AG04450 (cell line): ENCODE measurements at regions not wholly inside any gene's neighbourhood (a gene's known extent, or its start where the extent isn't known, plus 50 kb on each side); places are given as distances from the start of the nearest gene placed in this dataset.
"Not testable (repeated sequence)": the region's sequence is repeated elsewhere in the genome, so short reads cannot be mapped to it uniquely, and the experiment has no call there.

ENCODE experiments used
- CTCF ChIA-PET: fragments of 300-600, 350-600 bp; formaldehyde crosslinking; extraction: SDS; loops from one replicate; lab custom pipeline; 2022; ENCODE audit warnings: antibody characterized with exemption, inconsistent platforms; lab: Charles Lee
- POLR2A ChIA-PET: fragments of 350-600 bp; formaldehyde crosslinking; extraction: SDS; loops from one replicate; lab custom pipeline; 2021; ENCODE audit warnings: antibody characterized with exemption, inconsistent platforms; lab: Yijun Ruan, JAX
- DNase-seq: peaks from one replicate; pipeline ENCODE4 v3.0.0-alpha.2; 2011; ENCODE audit warnings: low read depth, low spot score
- H3K27ac ChIP-seq: one replicate; pipeline ENCODE4 v1.5.1; 2012; ENCODE audit warnings: low read depth, low read length, control low read depth
- H3K27me3 ChIP-seq: one replicate; pipeline ENCODE4 v1.6.0; 2012; ENCODE audit warnings: low read length; ENCODE audit not compliant: control insufficient read depth, insufficient read depth
- H3K4me3 ChIP-seq: 2 replicates; pipeline ENCODE4 v1.5.1; 2011; ENCODE audit warnings: mild to moderate bottlenecking, low read depth, low read length, control low read depth
- H3K9me3 ChIP-seq: 2 replicates; pipeline ENCODE4 v1.5.1; 2012; ENCODE audit warnings: low read length; ENCODE audit not compliant: control insufficient read depth, insufficient read depth

- H3K27ac ChIP-seq, CTCF ChIA-PET, POLR2A ChIA-PET: not testable (repeated sequence)
These were observed 81.4 kb upstream of the CRYM start for GRCh38 chr16:21359513-21359912.

GRCh38 chr16:21358261-21358795, 80.2 kb upstream of the CRYM start:
- H3K9me3 ChIP-seq, H3K4me3 ChIP-seq, POLR2A ChIA-PET, CTCF ChIA-PET, DNase-seq, H3K27ac ChIP-seq, H3K27me3 ChIP-seq: not testable (repeated sequence)

More at GRCh38 chr16:21359513-21359912, 81.4 kb upstream of the CRYM start:
- H3K27me3 ChIP-seq, H3K9me3 ChIP-seq, H3K4me3 ChIP-seq, DNase-seq: not testable (repeated sequence)

- H3K4me3 ChIP-seq, H3K27ac ChIP-seq, CTCF ChIA-PET, POLR2A ChIA-PET, H3K9me3 ChIP-seq, DNase-seq, H3K27me3 ChIP-seq: not testable (repeated sequence)
These were observed 78.2 kb upstream of the CRYM start for GRCh38 chr16:21356308-21356707.

- H3K27me3 ChIP-seq, H3K27ac ChIP-seq, H3K9me3 ChIP-seq, CTCF ChIA-PET, H3K4me3 ChIP-seq, DNase-seq, POLR2A ChIA-PET: not testable (repeated sequence)
These were observed 73.3 kb upstream of the CRYM start for GRCh38 chr16:21351433-21351832.

- DNase-seq, H3K9me3 ChIP-seq: not testable (repeated sequence)
These were observed 72.8 kb upstream of the CRYM start for GRCh38 chr16:21350851-21351250.

GRCh38 chr16:21349336-21349735, 71.2 kb upstream of the CRYM start:
- DNase-seq, H3K27me3 ChIP-seq, H3K4me3 ChIP-seq, CTCF ChIA-PET, POLR2A ChIA-PET, H3K9me3 ChIP-seq, H3K27ac ChIP-seq: not testable (repeated sequence)

More at GRCh38 chr16:21350851-21351250, 72.8 kb upstream of the CRYM start:
- H3K4me3 ChIP-seq, CTCF ChIA-PET, H3K27me3 ChIP-seq, POLR2A ChIA-PET, H3K27ac ChIP-seq: not testable (repeated sequence)

- H3K27me3 ChIP-seq, H3K27ac ChIP-seq, H3K4me3 ChIP-seq, H3K9me3 ChIP-seq, POLR2A ChIA-PET, CTCF ChIA-PET: not testable (repeated sequence)
- peak; percentile 2 for DNase-seq
These were observed 70.7 kb upstream of the CRYM start for GRCh38 chr16:21348815-21349214.

GRCh38 chr16:21347538-21347937, 69.4 kb upstream of the CRYM start:
- DNase-seq, CTCF ChIA-PET, POLR2A ChIA-PET, H3K4me3 ChIP-seq, H3K9me3 ChIP-seq, H3K27ac ChIP-seq, H3K27me3 ChIP-seq: not testable (repeated sequence)

- H3K27me3 ChIP-seq, POLR2A ChIA-PET, H3K27ac ChIP-seq, H3K4me3 ChIP-seq, H3K9me3 ChIP-seq, DNase-seq, CTCF ChIA-PET: not testable (repeated sequence)
These were observed 68.8 kb upstream of the CRYM start for GRCh38 chr16:21346756-21347491.

GRCh38 chr16:21344361-21344912, 66.3 kb upstream of the CRYM start:
- H3K27ac ChIP-seq, H3K9me3 ChIP-seq, H3K4me3 ChIP-seq, CTCF ChIA-PET, H3K27me3 ChIP-seq, DNase-seq, POLR2A ChIA-PET: not testable (repeated sequence)
